OCI-LY3 (cell line): ENCODE measurements at regions not wholly inside any gene's neighbourhood (a gene's known extent, or its start where the extent isn't known, plus 50 kb on each side); places are given as distances from the start of the nearest gene placed in this dataset.

Source experiments
- EZH2phosphoT487 ChIP-seq: fragments of 200-600 bp; shearing (Covaris generic); IDR thresholded peaks from 2 replicates; pipeline ENCODE4 v1.6.1; 2018; ENCODE audit warnings: antibody characterized with exemption, mixed run types, low read depth
- TF ChIP-seq, protein P1 (sequence below): fragments of 200-600, 300-600 bp; sonication (generic); IDR thresholded peaks from 2 replicates; pipeline ENCODE4 v1.5.1; 2014; ENCODE audit warnings: antibody characterized with exemption, low read length, low read depth

DNA sequence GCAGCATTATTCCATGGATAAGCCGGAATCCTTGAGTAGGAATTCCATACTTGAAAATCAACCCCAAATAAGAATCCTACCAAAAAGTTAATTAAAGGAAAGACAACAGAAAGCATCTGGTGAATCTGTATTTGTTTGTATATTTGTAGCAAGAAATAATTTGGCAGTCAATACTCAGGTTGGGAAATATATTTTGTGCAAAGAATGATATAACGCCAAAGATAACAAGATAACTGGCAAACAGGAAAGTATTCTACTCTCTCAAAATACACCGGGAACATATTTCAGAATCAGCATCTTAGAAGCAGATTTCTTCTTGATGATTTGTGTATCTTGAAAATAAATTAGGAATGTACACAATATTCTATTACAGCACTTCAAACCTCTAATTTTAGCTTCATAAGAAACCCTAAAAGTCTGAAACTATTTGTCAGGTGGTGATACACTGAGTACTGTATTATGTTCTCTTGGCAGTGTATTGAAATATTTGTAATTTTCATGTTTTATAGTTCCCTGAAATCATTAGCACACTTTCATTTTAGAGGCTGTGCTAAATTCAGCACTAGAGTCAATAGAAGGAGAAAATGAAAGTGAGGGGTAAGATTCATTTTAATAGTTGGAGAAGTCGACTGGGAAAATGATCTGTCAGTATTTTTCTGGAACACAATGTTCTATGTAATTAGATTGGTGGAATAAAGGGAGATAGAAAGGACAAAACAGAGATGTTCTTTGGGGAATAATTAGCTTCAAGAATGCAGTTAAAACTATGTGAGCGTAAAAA is 879.7 kb upstream of the GJE1 start:
- TF ChIP-seq, protein P1, sequence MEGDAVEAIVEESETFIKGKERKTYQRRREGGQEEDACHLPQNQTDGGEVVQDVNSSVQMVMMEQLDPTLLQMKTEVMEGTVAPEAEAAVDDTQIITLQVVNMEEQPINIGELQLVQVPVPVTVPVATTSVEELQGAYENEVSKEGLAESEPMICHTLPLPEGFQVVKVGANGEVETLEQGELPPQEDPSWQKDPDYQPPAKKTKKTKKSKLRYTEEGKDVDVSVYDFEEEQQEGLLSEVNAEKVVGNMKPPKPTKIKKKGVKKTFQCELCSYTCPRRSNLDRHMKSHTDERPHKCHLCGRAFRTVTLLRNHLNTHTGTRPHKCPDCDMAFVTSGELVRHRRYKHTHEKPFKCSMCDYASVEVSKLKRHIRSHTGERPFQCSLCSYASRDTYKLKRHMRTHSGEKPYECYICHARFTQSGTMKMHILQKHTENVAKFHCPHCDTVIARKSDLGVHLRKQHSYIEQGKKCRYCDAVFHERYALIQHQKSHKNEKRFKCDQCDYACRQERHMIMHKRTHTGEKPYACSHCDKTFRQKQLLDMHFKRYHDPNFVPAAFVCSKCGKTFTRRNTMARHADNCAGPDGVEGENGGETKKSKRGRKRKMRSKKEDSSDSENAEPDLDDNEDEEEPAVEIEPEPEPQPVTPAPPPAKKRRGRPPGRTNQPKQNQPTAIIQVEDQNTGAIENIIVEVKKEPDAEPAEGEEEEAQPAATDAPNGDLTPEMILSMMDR = no peak
- no peak for TF ChIP-seq EZH2phosphoT487
